HL-60 (cell line): ENCODE measurements at regions not wholly inside any gene's neighbourhood (a gene's known extent, or its start where the extent isn't known, plus 50 kb on each side); places are given as distances from the start of the nearest gene placed in this dataset.

Experiments used
- DNase-seq, 2 experiments: peaks; one replicate each; pipeline ENCODE4 v3.0.0-alpha.2; 2010 to 2020; ENCODE audit warnings: low read depth in 1 of 2, low spot score in 1 of 2
- H3K27ac ChIP-seq: fragments of 250-450 bp; sonication (Bioruptor Pico); replicated peaks from 2 replicates; pipeline ENCODE4 v1.5.1; 2020; ENCODE audit warnings: mild to moderate bottlenecking, moderate library complexity
- H3K27me3 ChIP-seq: fragments of 250-450 bp; sonication (Bioruptor Pico); 2 replicates; pipeline ENCODE4 v1.5.1; 2021; ENCODE audit warnings: mild to moderate bottlenecking, moderate library complexity; ENCODE audit not compliant: insufficient read depth, poor library complexity, severe bottlenecking
- H3K4me3 ChIP-seq: replicated peaks from 2 replicates; pipeline ENCODE4 v1.5.1; 2011; ENCODE audit warnings: mild to moderate bottlenecking, control low read depth, low read length; ENCODE audit not compliant: insufficient read depth
- GABPA ChIP-seq: IDR thresholded peaks from 2 replicates; pipeline ENCODE4 v1.6.1; 2012; ENCODE audit warnings: low read depth
- POLR2AphosphoS5 ChIP-seq: IDR thresholded peaks from 2 replicates; pipeline ENCODE4 v1.6.1; 2012; ENCODE audit warnings: low read depth
- SPI1 ChIP-seq: IDR thresholded peaks from 2 replicates; pipeline ENCODE4 v1.6.1; 2012; ENCODE audit warnings: low read depth, mild to moderate bottlenecking, borderline replicate concordance
- TF ChIP-seq, protein P1 (sequence below): IDR thresholded peaks from 2 replicates; pipeline ENCODE4 v1.6.1; 2012; ENCODE audit warnings: low read depth; ENCODE audit not compliant: insufficient replicate concordance
- TF ChIP-seq, protein P2 (sequence below): IDR thresholded peaks from one replicate; pipeline ENCODE4 v1.5.1; 2011; ENCODE audit warnings: low read length, control low read depth, inconsistent platforms; ENCODE audit not compliant: insufficient read depth

DNA sequence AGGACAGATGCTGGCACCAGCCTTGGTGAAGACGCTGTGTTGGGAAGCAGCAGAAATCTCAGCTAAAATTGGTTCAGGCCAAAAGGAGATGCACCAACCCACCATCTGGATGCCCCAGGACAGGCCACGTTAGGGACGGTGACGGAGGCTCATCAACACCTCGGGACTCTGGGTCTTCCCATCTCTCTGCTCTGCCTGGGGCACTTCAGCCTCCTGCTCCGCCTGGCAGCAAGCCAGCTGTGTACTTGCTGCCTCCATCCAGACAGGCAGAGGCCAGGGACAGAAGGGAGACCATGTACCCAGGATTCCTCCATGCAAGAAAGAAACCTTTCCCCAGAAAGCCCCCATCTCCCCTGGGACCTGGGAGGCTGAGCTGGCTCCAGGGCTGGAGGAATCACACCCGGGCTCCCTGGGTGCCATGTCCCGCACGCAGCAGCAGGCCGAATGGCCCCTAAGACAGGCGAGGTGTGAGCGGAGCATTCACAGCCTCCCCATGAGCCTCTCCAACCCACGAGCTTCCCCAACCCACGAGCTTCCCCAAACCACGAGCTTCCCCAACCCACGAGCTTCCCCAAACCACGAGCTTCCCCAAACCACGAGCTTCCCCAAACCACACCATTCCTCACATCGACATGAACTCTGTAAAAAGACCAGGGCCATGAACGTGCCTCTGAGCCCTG lies 274.5 kb downstream of the C16orf95 start:
- no peaks in the 10 kb centered on the region for H3K27me3 ChIP-seq
- TF ChIP-seq, protein P1, sequence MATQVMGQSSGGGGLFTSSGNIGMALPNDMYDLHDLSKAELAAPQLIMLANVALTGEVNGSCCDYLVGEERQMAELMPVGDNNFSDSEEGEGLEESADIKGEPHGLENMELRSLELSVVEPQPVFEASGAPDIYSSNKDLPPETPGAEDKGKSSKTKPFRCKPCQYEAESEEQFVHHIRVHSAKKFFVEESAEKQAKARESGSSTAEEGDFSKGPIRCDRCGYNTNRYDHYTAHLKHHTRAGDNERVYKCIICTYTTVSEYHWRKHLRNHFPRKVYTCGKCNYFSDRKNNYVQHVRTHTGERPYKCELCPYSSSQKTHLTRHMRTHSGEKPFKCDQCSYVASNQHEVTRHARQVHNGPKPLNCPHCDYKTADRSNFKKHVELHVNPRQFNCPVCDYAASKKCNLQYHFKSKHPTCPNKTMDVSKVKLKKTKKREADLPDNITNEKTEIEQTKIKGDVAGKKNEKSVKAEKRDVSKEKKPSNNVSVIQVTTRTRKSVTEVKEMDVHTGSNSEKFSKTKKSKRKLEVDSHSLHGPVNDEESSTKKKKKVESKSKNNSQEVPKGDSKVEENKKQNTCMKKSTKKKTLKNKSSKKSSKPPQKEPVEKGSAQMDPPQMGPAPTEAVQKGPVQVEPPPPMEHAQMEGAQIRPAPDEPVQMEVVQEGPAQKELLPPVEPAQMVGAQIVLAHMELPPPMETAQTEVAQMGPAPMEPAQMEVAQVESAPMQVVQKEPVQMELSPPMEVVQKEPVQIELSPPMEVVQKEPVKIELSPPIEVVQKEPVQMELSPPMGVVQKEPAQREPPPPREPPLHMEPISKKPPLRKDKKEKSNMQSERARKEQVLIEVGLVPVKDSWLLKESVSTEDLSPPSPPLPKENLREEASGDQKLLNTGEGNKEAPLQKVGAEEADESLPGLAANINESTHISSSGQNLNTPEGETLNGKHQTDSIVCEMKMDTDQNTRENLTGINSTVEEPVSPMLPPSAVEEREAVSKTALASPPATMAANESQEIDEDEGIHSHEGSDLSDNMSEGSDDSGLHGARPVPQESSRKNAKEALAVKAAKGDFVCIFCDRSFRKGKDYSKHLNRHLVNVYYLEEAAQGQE = no peak
- TF ChIP-seq POLR2AphosphoS5 (no peak), GABPA (no peak), SPI1 (no peak)
- TF ChIP-seq, protein P2, sequence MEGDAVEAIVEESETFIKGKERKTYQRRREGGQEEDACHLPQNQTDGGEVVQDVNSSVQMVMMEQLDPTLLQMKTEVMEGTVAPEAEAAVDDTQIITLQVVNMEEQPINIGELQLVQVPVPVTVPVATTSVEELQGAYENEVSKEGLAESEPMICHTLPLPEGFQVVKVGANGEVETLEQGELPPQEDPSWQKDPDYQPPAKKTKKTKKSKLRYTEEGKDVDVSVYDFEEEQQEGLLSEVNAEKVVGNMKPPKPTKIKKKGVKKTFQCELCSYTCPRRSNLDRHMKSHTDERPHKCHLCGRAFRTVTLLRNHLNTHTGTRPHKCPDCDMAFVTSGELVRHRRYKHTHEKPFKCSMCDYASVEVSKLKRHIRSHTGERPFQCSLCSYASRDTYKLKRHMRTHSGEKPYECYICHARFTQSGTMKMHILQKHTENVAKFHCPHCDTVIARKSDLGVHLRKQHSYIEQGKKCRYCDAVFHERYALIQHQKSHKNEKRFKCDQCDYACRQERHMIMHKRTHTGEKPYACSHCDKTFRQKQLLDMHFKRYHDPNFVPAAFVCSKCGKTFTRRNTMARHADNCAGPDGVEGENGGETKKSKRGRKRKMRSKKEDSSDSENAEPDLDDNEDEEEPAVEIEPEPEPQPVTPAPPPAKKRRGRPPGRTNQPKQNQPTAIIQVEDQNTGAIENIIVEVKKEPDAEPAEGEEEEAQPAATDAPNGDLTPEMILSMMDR = no peak
- DNase-seq = no peak
- H3K4me3 ChIP-seq = no peak overlapping the region
- no peak overlapping the region for H3K27ac ChIP-seq

DNA sequence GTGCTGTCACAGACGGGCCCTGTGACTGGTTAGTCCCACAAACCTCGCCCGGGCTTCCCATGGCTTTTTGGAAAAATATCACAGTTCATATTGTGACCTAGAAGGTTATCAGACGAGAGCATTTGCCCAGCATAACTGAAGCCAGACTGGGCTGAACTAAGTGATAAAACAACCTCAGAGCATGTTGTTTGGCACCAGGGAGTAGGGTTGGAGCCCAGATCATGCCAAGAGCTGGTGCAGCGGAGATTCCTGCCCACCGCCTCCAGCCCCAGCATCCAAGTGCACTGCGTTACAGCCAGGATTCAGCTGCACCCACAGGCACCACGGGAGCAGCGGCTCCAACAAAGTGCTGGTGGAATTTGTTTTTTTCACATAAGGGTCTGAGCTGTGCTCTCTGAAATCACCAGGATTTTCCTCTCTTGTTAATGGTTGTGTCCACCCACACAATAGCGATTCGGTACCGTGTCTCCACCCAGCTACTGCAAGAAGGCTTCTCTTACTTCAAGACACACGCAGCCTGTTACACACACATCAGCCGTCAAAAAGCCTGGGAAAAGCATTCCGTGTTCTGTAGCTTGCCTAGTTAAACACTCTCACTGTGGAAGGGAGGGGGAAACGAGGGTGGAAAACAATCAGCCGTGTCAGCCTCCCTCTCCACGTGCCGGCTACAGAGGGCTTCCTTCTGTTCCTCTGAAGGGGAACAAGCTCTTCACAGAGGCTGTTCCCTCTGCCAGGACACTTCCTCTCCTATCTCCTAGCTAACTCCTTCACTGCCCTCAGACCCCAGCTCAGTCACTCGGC lies 273.8 kb downstream of the C16orf95 start:
- TF ChIP-seq SPI1 = no peak
- TF ChIP-seq, protein P1 = no peak
- no peak for TF ChIP-seq POLR2AphosphoS5
- TF ChIP-seq, protein P2 = no peak

DNA sequence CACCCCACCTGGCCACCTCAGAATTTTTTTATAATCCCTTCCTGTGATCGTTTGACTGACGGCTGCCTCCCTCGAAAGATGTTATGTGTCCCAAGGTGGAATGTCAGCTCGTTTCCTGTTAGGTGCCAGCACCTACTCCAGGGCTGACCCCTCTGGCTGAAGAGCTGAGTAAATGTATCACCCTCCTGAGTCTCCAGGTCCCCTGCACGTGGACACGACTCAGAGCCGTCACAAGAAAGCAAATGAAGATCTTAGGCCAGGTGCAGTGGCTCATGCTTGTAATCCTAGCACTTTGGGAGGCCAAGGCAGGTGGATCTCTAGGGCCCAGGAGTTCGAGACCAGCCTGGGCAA lies 273.2 kb downstream of the C16orf95 start:
- Histone ChIP-seq H3K4me3 (no peak overlapping the region), H3K27ac (no peak overlapping the region), H3K27me3 (no peaks in the 10 kb centered on the region)
- DNase-seq = no peak
- TF ChIP-seq POLR2AphosphoS5 = no peak
- no peak for TF ChIP-seq GABPA
- TF ChIP-seq, protein P2 = no peak
- TF ChIP-seq, protein P1 = no peak
- no peak for TF ChIP-seq SPI1

More for the DNA sequence above, 273.8 kb downstream of the C16orf95 start:
- Histone ChIP-seq H3K27me3 (no peaks in the 10 kb centered on the region), H3K27ac (no peak overlapping the region), H3K4me3 (no peak overlapping the region)
- DNase-seq = no peak
